ENCODE measurements at regions not wholly inside any gene's neighbourhood (a gene's known extent, or its start where the extent isn't known, plus 50 kb on each side); places are given as distances from the start of the nearest gene placed in this dataset.
A peak's percentile ranks its signal among the peaks of the same experiment; 100 is the strongest.

DNA sequence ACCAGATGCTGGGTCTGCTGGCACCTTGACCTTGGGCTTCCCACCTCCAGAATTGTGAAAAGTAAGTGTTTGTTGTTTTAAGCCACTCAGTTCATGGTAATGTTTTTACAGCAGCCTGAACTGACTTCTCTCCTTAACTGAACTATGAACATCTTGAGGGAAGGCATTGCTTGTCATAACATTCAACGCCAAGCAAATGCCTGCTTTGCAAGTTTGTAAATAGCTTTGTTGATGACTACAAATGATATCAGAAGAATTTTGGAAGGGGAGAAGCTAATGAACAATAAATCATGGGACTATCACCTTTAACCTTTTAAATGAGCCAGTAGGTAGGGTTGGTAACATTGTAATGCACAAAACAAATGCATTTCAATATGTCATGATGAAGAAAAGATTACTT lies 402.4 kb upstream of the ADARB2 start:
- no peaks in the 10 kb centered on the region for H3K9me3 ChIP-seq
- 68 to 77% (median 71%) methylated on average over 1 of the region's 1 CpG for WGBS, 4 donors
- intact Hi-C loops (cut with DNase I), result no loop called here

DNA sequence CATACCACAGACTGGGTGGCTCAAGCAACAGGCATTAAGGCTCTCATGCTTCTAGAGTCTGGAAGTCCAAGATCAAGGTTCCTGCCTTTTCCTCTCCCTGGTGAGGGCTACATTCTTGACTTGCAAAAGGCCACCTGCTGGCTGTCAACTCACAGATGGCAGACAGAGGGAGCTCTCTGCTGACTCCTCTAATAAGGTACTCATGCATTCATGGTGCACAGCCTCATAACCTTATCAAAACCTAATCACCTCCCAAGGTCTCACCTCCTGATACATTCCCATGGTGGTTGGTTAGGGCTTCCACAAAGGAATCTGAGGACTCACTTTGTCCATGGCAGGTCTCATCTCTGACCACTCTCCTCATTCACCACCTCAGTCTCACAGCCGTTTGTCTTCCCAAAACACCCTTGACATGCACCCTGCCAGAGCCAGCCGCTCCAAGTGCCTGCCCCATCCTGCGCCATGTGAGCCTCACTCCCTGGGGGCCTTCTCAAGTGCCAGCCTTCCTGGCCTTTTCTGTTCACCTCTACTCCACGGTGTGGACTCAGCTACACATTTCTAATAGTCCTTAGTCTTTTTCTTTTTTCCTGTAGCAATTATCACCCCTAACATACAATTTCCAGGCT lies 400.3 kb upstream of the ADARB2 start:
- intact Hi-C loops (cut with DNase I), result no loop called here
- Histone ChIP-seq H3K4me1 (no peaks in the 10 kb centered on the region), H3K9me3 (peaks cover 0 to 4% (median 0%) of the 10 kb centered on the region in 12 donors), H3K27me3 (no peaks in the 10 kb centered on the region), H3K27ac (no peak overlapping the region), H3K4me3 (no peak overlapping the region), H3K36me3 (no peaks in the 10 kb centered on the region)
- TF ChIP-seq, protein P1, sequence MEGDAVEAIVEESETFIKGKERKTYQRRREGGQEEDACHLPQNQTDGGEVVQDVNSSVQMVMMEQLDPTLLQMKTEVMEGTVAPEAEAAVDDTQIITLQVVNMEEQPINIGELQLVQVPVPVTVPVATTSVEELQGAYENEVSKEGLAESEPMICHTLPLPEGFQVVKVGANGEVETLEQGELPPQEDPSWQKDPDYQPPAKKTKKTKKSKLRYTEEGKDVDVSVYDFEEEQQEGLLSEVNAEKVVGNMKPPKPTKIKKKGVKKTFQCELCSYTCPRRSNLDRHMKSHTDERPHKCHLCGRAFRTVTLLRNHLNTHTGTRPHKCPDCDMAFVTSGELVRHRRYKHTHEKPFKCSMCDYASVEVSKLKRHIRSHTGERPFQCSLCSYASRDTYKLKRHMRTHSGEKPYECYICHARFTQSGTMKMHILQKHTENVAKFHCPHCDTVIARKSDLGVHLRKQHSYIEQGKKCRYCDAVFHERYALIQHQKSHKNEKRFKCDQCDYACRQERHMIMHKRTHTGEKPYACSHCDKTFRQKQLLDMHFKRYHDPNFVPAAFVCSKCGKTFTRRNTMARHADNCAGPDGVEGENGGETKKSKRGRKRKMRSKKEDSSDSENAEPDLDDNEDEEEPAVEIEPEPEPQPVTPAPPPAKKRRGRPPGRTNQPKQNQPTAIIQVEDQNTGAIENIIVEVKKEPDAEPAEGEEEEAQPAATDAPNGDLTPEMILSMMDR (IDR thresholded peaks at IDR 0.05), result peak in 1 of 12 donors; percentile 18
- TF ChIP-seq POLR2A (IDR thresholded peaks at IDR 0.05), result no peak
- DNase-seq, result no peak
- WGBS, 4 donors, result 76 to 89% (median 82%) methylated on average over 4 of the region's 4 CpGs
- no peak for ATAC-seq

More for the DNA sequence above, 402.4 kb upstream of the ADARB2 start:
- ATAC-seq (no peak), DNase-seq (no peak)
- Histone ChIP-seq H3K4me1 (no peaks in the 10 kb centered on the region), H3K27ac (no peak overlapping the region), H3K27me3 (no peaks in the 10 kb centered on the region), H3K4me3 (no peak overlapping the region), H3K36me3 (no peaks in the 10 kb centered on the region)
- TF ChIP-seq, protein P1 (IDR thresholded peaks at IDR 0.05), result no peak
- TF ChIP-seq POLR2A (IDR thresholded peaks at IDR 0.05), result no peak

DNA sequence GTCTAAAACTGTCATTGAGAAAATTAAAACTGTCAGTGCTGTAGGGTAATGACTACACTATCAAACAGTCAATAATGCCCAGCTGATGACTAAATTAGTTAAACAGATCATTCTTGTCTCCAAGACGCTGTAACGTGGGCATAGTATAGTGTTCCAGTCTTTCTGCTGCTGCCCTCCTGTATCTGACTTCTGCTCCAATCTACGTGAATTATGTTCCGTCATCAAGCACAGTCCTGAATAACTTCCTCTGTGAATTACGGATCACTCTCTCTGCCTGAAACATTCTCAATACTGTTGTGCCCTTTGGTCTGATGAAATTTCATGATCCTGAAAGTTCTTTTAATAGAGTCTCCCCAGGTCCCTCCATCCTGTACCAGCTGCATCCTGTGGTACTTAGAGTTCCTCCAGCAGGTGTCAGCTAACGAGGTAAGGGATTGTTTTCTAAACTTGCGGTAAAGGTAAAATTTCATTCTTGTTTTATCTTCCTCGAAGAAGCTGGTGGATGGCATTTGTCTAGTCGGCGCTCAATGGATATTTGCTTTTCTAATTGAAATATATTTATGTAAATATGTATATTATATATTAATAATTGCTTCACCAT lies 393.5 kb upstream of the ADARB2 start:
- Histone ChIP-seq H3K27me3 (no peaks in the 10 kb centered on the region), H3K36me3 (no peaks in the 10 kb centered on the region), H3K4me1 (no peaks in the 10 kb centered on the region), H3K27ac (no peak overlapping the region), H3K4me3 (no peak overlapping the region), H3K9me3 (peaks cover 0 to 4% (median 0%) of the 10 kb centered on the region in 12 donors)
- DNase-seq, result no peak
- ATAC-seq, result no peak
- 73 to 84% (median 77%) methylated on average over 10 of the region's 10 CpGs for WGBS, 4 donors
- TF ChIP-seq, protein P1 (IDR thresholded peaks at IDR 0.05), result no peak
- no peak for TF ChIP-seq POLR2A (IDR thresholded peaks at IDR 0.05)
- intact Hi-C loops (cut with DNase I), result no loop called here

DNA sequence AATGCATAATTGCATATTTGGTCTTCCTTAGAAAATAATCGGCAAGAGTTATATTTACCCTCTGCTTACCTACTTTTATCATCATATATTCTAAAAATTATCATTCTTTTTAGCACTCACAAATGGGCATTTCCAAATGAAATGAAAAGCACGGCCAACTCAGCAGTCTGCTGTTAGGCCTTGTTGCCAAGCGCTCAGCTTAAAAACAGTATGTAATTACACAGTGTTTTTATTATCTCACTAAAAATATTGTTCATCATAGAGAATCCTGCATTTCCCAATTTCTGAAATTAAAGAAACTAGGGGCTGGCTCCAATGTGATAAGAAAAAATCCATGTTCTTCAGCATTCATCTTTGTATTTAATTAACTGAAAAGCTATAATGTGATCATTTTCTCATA lies 391.7 kb upstream of the ADARB2 start:
- no peak overlapping the region for H3K27ac ChIP-seq
- no peak for DNase-seq
- intact Hi-C loops (cut with DNase I), result no loop called here
- peaks cover 0 to 4% (median 0%) of the 10 kb centered on the region in 12 donors for H3K9me3 ChIP-seq
- H3K36me3 ChIP-seq, result no peaks in the 10 kb centered on the region
- TF ChIP-seq, protein P1 (IDR thresholded peaks at IDR 0.05), result no peak
- TF ChIP-seq POLR2A (IDR thresholded peaks at IDR 0.05), result no peak
- 84 to 89% (median 88%) methylated on average over 3 of the region's 3 CpGs for WGBS, 4 donors
- no peaks in the 10 kb centered on the region for H3K27me3 ChIP-seq
- no peaks in the 10 kb centered on the region for H3K4me1 ChIP-seq
- ATAC-seq, result no peak
- H3K4me3 ChIP-seq, result no peak overlapping the region
